GM13976 (cell line): ENCODE measurements at regions not wholly inside any gene's neighbourhood (a gene's known extent, or its start where the extent isn't known, plus 50 kb on each side); places are given as distances from the start of the nearest gene placed in this dataset.
A peak's percentile ranks its signal among the peaks of the same experiment; 100 is the strongest.

Source experiments
- DNase-seq: peaks from one replicate; pipeline ENCODE4 v3.0.0; 2012; ENCODE audit warnings: low spot score
- in situ Hi-C: fragments of 300-500 bp; cut with MboI; formaldehyde crosslinking; loops from one replicate; pipeline ENCODE4 v1.12.0; 2022; ENCODE audit warnings: low sequenced_read_pairs, mixed read lengths, inconsistent platforms; ENCODE audit not compliant: unreplicated experiment
- TF ChIP-seq, protein P1 (sequence below): IDR thresholded peaks from 2 replicates; pipeline ENCODE4 v1.5.1; 2012; ENCODE audit warnings: borderline replicate concordance, mild to moderate bottlenecking; ENCODE audit not compliant: insufficient read depth; ENCODE audit errors: extremely low read depth, missing control alignments, control extremely low read depth

DNA sequence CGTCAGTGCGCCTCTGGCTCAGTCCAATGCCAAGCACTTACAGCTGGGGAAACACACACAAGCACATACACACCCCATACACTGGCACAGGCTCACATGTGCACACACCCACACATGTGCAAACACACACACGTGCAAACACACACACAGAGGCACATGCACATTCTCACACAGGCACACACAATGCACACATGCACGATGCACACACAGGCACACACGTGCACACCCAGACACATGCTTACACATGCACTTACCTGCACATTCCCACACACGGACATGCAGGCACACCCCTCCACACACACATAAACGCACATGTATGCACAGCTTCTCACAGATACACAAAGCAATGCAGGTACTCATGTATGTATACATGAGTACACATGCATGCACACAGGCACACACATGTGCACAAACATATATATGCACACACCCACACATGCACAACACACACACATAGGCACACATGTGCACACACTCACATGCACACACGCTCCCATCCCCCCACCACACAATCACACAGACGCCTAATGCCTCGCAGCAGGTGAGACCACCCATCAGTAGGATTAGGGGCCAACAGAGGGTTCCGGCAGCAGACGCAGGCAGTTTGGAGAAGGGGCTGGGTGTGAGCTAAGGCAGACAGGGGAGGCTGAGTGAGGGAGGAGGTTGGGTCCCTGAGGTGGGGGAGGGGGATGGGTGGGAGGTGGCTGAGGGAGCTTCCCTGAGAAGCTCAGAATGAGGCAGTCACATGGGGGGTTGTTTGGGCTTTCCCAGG is 71.2 kb upstream of the SLCO4A1 start:
- DNase-seq: no peak
- TF ChIP-seq, protein P1, sequence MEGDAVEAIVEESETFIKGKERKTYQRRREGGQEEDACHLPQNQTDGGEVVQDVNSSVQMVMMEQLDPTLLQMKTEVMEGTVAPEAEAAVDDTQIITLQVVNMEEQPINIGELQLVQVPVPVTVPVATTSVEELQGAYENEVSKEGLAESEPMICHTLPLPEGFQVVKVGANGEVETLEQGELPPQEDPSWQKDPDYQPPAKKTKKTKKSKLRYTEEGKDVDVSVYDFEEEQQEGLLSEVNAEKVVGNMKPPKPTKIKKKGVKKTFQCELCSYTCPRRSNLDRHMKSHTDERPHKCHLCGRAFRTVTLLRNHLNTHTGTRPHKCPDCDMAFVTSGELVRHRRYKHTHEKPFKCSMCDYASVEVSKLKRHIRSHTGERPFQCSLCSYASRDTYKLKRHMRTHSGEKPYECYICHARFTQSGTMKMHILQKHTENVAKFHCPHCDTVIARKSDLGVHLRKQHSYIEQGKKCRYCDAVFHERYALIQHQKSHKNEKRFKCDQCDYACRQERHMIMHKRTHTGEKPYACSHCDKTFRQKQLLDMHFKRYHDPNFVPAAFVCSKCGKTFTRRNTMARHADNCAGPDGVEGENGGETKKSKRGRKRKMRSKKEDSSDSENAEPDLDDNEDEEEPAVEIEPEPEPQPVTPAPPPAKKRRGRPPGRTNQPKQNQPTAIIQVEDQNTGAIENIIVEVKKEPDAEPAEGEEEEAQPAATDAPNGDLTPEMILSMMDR: no peak
- in situ Hi-C loops: no loop called here

DNA sequence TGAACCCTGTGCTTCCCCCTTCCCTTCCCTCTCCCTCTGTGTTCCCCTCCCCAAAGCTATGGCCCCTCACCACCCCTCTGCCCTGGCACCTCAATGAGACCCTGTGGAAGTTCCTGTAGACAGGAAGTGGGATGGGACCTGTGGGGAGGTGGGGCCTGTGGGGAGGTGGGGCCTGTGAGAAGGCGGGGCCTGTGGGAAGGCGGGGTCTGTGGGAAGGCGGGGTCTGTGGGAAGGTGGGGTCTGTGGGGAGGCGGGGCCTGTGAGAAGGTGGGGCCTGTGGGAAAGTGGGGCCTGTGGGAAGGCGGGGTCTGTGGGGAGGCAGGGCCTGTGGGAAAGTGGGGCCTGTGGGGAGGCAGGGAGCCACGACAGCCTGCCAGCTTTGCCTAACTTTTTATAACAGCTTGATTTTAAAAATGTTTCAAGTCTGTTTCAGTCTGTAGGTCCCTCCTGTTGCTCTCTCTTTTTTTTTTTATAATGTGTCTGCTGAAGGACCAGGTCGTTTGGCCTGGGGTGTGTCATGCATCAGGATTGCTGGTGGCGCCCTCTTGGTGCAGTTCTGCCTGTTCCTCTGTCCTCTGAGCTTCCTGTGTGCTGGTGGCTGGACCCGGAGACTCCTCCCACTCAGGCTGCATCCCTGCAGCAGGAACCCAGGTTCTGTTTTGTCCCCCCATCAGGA is 70.5 kb upstream of the SLCO4A1 start:
- in situ Hi-C loops: no loop called here
- TF ChIP-seq, protein P1: no peak
- DNase-seq: peak; percentile 79

DNA sequence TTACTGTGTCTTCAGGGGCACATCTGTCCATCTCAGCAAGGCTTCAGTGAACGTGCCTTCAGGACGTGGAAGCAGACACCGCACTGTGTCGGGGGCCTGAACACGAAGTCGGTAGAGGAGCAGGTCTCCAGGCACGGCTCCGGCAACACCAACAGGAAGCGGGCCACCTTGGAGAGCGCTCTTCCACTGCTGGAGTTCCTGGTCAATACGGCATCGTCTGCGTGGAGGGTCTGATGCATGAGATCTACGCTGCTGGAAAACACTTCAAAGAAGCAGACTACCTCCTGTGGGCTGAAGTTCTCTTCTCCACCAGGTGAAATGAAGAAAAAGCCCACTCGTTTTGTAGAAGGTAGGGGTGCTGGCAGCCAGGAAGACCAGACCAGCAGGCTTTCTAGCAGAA is 69.3 kb upstream of the SLCO4A1 start:
- in situ Hi-C loops: no loop called here
- TF ChIP-seq, protein P1: no peak

DNA sequence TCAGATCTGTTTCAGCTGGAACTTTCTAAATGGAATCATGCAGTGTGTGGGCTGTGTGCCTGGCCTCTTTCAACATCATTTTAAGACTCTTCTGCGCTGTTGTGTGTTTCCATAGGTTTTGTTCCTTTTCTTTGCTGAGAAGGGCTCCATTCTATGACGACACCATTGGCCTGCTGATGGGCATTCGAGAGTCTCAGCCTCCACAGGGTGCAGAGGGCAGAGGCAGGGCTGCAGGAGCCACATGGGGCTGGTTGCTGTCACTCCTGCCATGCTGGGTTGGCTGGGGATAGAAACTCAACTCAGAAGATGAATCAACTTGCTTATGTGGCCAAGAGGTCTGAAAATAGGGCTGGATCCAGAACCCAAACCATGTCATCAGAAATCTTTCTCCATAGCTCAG is 68.5 kb upstream of the SLCO4A1 start:
- in situ Hi-C loops: no loop called here
- TF ChIP-seq, protein P1: no peak
- DNase-seq: no peak

More for the DNA sequence above, 69.3 kb upstream of the SLCO4A1 start:
- no peak for DNase-seq

DNA sequence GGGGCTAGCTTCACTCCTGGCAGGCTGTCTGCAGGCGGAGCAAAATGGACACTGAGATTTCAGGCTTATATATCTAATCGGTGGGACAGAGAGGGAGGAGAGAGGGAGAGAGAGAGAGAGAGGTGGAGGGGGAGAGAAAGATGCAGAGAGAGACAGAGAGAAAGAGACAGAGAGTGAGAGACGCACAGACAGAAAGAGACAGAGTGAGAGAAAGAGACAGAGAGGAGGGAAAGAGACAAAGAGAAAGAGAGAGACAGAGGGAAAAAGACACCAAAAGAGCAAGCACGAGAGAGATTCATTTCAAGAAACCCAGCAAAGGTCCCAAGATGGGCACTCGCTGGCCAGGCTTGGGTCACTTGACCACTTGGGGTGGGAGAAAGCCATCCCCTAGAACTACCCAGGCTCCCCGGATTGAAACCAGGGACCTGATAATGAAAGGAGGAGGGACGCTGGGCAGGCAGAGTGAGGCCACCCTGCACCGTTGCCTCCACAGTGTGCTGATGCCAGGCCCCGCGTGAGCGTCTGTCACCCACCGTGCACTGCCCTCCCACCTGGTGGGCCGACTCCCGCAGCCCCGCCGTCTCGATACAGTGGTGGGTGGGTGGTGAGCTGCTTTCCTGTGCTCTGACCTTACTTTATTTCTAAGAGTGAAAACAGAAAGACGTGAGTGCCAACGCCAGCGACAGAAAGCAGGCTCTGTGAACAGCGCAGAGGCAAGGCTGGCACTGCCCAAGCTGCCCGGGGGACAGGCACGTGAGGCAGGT is 67.9 kb upstream of the SLCO4A1 start:
- DNase-seq: no peak
- TF ChIP-seq, protein P1: no peak
- in situ Hi-C loops: no loop called here

DNA sequence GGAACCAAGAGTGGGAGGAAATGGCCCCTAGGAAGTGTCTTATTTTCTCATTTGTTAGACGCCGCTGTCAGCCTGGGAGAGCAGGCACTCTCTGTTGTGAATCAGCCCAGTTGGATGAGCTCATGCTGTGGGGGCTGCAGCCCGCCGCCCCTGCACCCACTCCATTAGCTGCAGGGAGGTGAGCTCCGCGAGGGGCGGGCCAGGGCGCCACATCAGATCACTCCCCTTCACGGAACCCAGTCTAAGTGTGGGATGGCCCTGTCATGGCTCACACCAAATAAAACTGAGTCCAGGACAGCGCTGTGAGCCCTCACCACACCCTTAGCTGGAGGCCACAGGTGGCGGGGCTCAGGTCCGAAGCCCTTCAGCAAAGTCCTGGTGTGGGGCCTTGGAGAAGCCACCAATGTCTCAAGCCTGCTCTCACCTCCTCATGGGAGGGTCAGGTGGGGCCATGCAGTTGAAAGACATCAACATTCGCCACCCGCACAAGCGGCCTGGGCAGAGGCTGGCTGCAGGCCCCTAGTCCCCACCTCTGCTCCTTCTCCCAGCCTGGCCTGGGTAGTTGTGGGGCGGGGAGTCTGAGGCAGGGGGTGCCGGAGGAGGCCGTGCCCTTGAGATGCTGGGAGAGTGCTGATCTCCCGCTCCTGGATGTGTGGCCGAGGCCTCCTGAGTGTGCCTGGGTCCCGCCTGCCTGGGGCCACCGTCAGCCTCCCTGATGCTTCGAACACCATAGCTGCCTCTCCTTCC is 66.2 kb upstream of the SLCO4A1 start:
- TF ChIP-seq, protein P1: no peak
- DNase-seq: no peak
- in situ Hi-C loops: no loop called here
